Left ventricle myocardium inferior (tissue), 1 donor: ENCODE measurements at regions not wholly inside any gene's neighbourhood (a gene's known extent, or its start where the extent isn't known, plus 50 kb on each side); places are given as distances from the start of the nearest gene placed in this dataset.

Source experiments
- DNase-seq: peaks from one replicate; pipeline ENCODE4 v3.0.0-alpha.2; 2020
- H3K27ac ChIP-seq: fragments of 200-600 bp; replicated peaks from 2 replicates; pipeline ENCODE4 v1.8.0; 2021
- H3K27me3 ChIP-seq: fragments of 200-600 bp; 2 replicates; pipeline ENCODE4 v1.8.0; 2021; ENCODE audit warnings: low read depth
- H3K36me3 ChIP-seq: fragments of 200-600 bp; 2 replicates; pipeline ENCODE4 v1.8.0; 2021
- H3K4me1 ChIP-seq: fragments of 200-600 bp; 2 replicates; pipeline ENCODE4 v1.8.0; 2021
- H3K4me3 ChIP-seq: fragments of 200-600 bp; 2 replicates; pipeline ENCODE4 v1.8.0; 2021; ENCODE audit warnings: mild to moderate bottlenecking, moderate library complexity
- H3K9me3 ChIP-seq: fragments of 200-600 bp; replicated peaks from 2 replicates; pipeline ENCODE4 v1.8.0; 2021
- CTCF ChIP-seq: fragments of 200-600 bp; IDR thresholded peaks from 2 replicates; pipeline ENCODE4 v1.8.0; 2021; ENCODE audit warnings: antibody characterized with exemption, mild to moderate bottlenecking, borderline replicate concordance
- intact Hi-C: fragments of 100-400 bp; cut with micrococcal nuclease; formaldehyde crosslinking; loops from one replicate; pipeline ENCODE4 v1.11.0; 2022
- donor health status: DM: no; HTN: yes; CAD: no; lungs with severe emphysema.

- intact Hi-C loops: no loop called here
- H3K27me3 ChIP-seq: no peaks in the 10 kb centered on the region
- peaks cover under 1% of the 10 kb centered on the region for H3K9me3 ChIP-seq
- H3K27ac ChIP-seq: no peak overlapping the region
- no peak for DNase-seq
- no peaks in the 10 kb centered on the region for H3K4me1 ChIP-seq
- H3K36me3 ChIP-seq: no peaks in the 10 kb centered on the region
- H3K4me3 ChIP-seq: no peak overlapping the region
- no peak for TF ChIP-seq CTCF
These were observed 88.2 kb downstream of the TMA16 start for GRCh38 chr4:163582703-163583102.

- H3K27me3 ChIP-seq: no peaks in the 10 kb centered on the region
- H3K36me3 ChIP-seq: no peaks in the 10 kb centered on the region
- intact Hi-C loops: no loop called here
- no peak overlapping the region for H3K4me3 ChIP-seq
- peak; percentile 8 for TF ChIP-seq CTCF
- no peaks in the 10 kb centered on the region for H3K4me1 ChIP-seq
- H3K27ac ChIP-seq: no peak overlapping the region
- no peaks in the 10 kb centered on the region for H3K9me3 ChIP-seq
- no peak for DNase-seq
These were observed 93.4 kb downstream of the TMA16 start for GRCh38 chr4:163587867-163588266.

GRCh38 chr4:163588532-163588931, 94.0 kb downstream of the TMA16 start:
- Histone ChIP-seq H3K27ac (no peak overlapping the region), H3K9me3 (no peaks in the 10 kb centered on the region), H3K27me3 (no peaks in the 10 kb centered on the region), H3K36me3 (no peaks in the 10 kb centered on the region), H3K4me3 (no peak overlapping the region), H3K4me1 (no peaks in the 10 kb centered on the region)
- no peak for DNase-seq
- no peak for TF ChIP-seq CTCF
- intact Hi-C loops: no loop called here

- H3K4me1 ChIP-seq: no peaks in the 10 kb centered on the region
- H3K27me3 ChIP-seq: no peaks in the 10 kb centered on the region
- H3K36me3 ChIP-seq: no peaks in the 10 kb centered on the region
- H3K4me3 ChIP-seq: no peak overlapping the region
- no peak for DNase-seq
- intact Hi-C loops: no loop called here
- no peak for TF ChIP-seq CTCF
- H3K27ac ChIP-seq: no peak overlapping the region
- no peaks in the 10 kb centered on the region for H3K9me3 ChIP-seq
These were observed 95.6 kb downstream of the TMA16 start for GRCh38 chr4:163590103-163590502.

GRCh38 chr4:163590619-163591264, 96.3 kb downstream of the TMA16 start:
- Histone ChIP-seq H3K4me1 (no peaks in the 10 kb centered on the region), H3K27ac (no peak overlapping the region), H3K4me3 (no peak overlapping the region), H3K9me3 (no peaks in the 10 kb centered on the region), H3K27me3 (no peaks in the 10 kb centered on the region), H3K36me3 (no peaks in the 10 kb centered on the region)
- TF ChIP-seq CTCF: no peak
- no peak for DNase-seq
- intact Hi-C loops: no loop called here
